Adrenal gland (tissue), 9 donors: ENCODE measurements at regions not wholly inside any gene's neighbourhood (a gene's known extent, or its start where the extent isn't known, plus 50 kb on each side); places are given as distances from the start of the nearest gene placed in this dataset.

ENCODE experiments used
- DNase-seq, 7 donors: peaks; one replicate each; pipeline ENCODE4 v3.0.0-alpha.2; 2019 to 2020
- H3K27ac ChIP-seq, 5 donors: fragments of 200-600 bp; sonication (generic) in 4 of 5; 1 replicate in 3 of 5; 2 replicates in 2 of 5; pipeline versions ENCODE4 v1.5.1 to v1.8.0; 2016 to 2020; ENCODE audit warnings: mild to moderate bottlenecking in 1 of 5
- H3K27me3 ChIP-seq: fragments of 200-600 bp; 2 replicates; pipeline ENCODE4 v1.8.0; 2021
- H3K36me3 ChIP-seq, 2 donors: fragments of 200-600 bp; replicated peaks in 1 of 2; 1 replicate in 1 of 2; 2 replicates in 1 of 2; pipeline versions ENCODE4 v1.5.1 to v1.8.0; 2018 to 2022
- H3K4me1 ChIP-seq, 2 donors: fragments of 200-600 bp; replicated peaks in 1 of 2; 1 replicate in 1 of 2; 2 replicates in 1 of 2; pipeline versions ENCODE4 v1.5.1 to v1.8.0; 2018 to 2021
- H3K4me3 ChIP-seq, 4 donors: fragments of 200-600 bp; sonication (generic) in 3 of 4; one replicate each; pipeline ENCODE4 v1.5.1; 2016 to 2018
- H3K9me3 ChIP-seq, 3 donors: fragments of 200-600 bp; sonication (generic) in 1 of 3; replicated peaks in 1 of 3; 1 replicate in 2 of 3; 2 replicates in 1 of 3; pipeline versions ENCODE4 v1.5.1 to v1.8.0; 2016 to 2021
- POLR2A ChIP-seq, 2 donors: fragments of 450-650 bp; IDR thresholded peaks; one replicate each; pipeline ENCODE4 v1.6.1; 2017; ENCODE audit warnings: antibody characterized with exemption in 2 of 2, mild to moderate bottlenecking in 2 of 2, moderate library complexity in 1 of 2
- WGBS, 4 donors: extraction: QIAGEN DNeasy Blood & Tissue Kit in 2 of 4; methylation state at CpG; one replicate each; pipeline versions ENCODE4 v1.1.5 to v1.1.7; 2013 to 2017; 5-methylcytosine and 5-hydroxymethylcytosine counted together
- intact Hi-C, 2 donors: fragments of 100-400 bp; cut with DNase I; formaldehyde crosslinking; loops; one replicate each; pipeline versions ENCODE4 v1.14.1 to v1.15.0; 2022 to 2023
- TF ChIP-seq, protein P1 (sequence below), 6 experiments: fragments of 450-650 bp in 4 of 6; fragments of 200-600 bp in 2 of 6; sonication (generic) in 1 of 6; IDR thresholded peaks; 1 replicate in 5 of 6; 2 replicates in 1 of 6; pipeline versions ENCODE4 v1.5.1 to v1.8.0; 2016 to 2021; ENCODE audit warnings: antibody characterized with exemption in 6 of 6, mild to moderate bottlenecking in 2 of 6, moderate library complexity in 1 of 6
- donor health status: healthy with polysubstance abuse.
- donor health status: Bipolar disorder and iron deficiency.
- donor health status: DM: yes; HTN: yes; CAD: no.
- donor health status: DM: no; HTN: no; CAD: no.
- donor health status: DM: no; HTN: no; CAD: no.

DNA sequence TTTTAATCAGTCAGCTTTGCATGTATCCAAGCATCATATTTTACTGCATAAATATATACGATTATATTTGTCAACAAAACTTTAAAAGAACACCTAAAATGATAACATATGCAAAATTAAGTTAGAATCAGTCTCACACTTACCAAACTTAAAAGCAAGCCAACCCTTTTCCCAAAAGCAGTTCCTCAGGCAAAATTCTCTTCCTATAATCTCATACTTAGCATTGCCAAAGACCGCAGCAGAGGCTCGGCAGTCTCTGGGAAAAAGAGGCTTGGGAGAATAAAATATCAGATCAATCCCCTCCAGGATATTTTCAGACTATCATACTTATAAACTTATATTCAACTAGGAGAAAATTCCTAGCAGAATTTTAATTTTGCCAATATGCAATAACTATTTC is 93.2 kb upstream of the RGS18 start:
- H3K36me3 ChIP-seq: no peaks in the 10 kb centered on the region
- H3K9me3 ChIP-seq: no peaks in the 10 kb centered on the region
- intact Hi-C loops: no loop called here
- no peaks in the 10 kb centered on the region for H3K4me1 ChIP-seq
- H3K4me3 ChIP-seq: no peak overlapping the region
- DNase-seq: no peak
- WGBS, 4 donors: 67 to 79% (median 71%) methylated on average over 3 of the region's 3 CpGs
- H3K27me3 ChIP-seq: no peaks in the 10 kb centered on the region
- H3K27ac ChIP-seq: no peak overlapping the region
- TF ChIP-seq, protein P1, sequence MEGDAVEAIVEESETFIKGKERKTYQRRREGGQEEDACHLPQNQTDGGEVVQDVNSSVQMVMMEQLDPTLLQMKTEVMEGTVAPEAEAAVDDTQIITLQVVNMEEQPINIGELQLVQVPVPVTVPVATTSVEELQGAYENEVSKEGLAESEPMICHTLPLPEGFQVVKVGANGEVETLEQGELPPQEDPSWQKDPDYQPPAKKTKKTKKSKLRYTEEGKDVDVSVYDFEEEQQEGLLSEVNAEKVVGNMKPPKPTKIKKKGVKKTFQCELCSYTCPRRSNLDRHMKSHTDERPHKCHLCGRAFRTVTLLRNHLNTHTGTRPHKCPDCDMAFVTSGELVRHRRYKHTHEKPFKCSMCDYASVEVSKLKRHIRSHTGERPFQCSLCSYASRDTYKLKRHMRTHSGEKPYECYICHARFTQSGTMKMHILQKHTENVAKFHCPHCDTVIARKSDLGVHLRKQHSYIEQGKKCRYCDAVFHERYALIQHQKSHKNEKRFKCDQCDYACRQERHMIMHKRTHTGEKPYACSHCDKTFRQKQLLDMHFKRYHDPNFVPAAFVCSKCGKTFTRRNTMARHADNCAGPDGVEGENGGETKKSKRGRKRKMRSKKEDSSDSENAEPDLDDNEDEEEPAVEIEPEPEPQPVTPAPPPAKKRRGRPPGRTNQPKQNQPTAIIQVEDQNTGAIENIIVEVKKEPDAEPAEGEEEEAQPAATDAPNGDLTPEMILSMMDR (IDR thresholded peaks at IDR 0.05): no peak
- no peak for TF ChIP-seq POLR2A (IDR thresholded peaks at IDR 0.05)

DNA sequence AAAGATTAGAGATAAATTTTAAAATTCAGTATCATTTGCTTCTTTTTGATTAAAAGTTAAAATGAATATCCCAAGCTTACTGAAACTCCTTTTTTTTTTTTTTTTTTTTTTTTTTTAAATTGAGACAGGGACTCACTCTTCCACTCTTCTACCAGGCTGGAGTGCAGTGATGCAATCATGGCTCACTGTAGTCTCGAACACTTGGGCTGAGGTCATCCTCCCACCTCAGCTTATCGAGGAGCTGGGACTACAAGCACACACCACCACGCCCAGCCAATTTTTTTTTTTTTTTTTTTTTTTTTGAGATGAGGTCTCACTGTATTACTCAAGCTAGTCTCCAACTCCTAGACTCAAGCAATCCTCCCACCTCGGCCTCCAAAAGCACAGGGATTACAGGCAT is 92.1 kb upstream of the RGS18 start:
- H3K27me3 ChIP-seq: no peaks in the 10 kb centered on the region
- H3K27ac ChIP-seq: no peak overlapping the region
- intact Hi-C loops: no loop called here
- H3K9me3 ChIP-seq: no peaks in the 10 kb centered on the region
- DNase-seq: no peak
- 69 to 88% (median 77%) methylated on average over 4 of the region's 4 CpGs for WGBS, 4 donors
- no peaks in the 10 kb centered on the region for H3K4me1 ChIP-seq
- TF ChIP-seq, protein P1 (IDR thresholded peaks at IDR 0.05): no peak
- TF ChIP-seq POLR2A (IDR thresholded peaks at IDR 0.05): no peak
- no peaks in the 10 kb centered on the region for H3K36me3 ChIP-seq
- no peak overlapping the region for H3K4me3 ChIP-seq

DNA sequence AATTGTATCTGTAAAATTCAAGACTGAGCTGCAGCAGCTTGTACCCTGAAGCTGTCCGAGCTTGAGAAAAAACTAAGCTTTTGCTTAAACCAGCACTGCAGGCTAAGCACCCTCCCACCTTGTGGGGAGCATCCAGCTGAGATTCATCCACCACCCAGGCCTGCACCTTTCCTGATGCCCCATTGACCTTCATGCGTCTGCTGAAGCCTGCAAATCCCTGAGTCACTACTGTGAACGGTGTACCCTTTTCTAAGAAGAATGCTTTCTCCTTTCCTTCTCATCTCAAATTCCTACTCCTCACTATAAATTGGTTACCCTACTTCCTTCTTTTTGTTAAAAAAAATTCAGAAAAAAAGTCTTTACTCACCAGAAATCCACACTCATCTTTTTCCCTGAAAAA is 90.9 kb upstream of the RGS18 start:
- H3K27ac ChIP-seq: no peak overlapping the region
- intact Hi-C loops: no loop called here
- no peaks in the 10 kb centered on the region for H3K9me3 ChIP-seq
- TF ChIP-seq, protein P1 (IDR thresholded peaks at IDR 0.05): no peak
- no peak for TF ChIP-seq POLR2A (IDR thresholded peaks at IDR 0.05)
- no peak for DNase-seq
- H3K36me3 ChIP-seq: no peaks in the 10 kb centered on the region
- no peaks in the 10 kb centered on the region for H3K4me1 ChIP-seq
- no peak overlapping the region for H3K4me3 ChIP-seq
- WGBS, 4 donors: 32 to 55% (median 50%) methylated on average over 3 of the region's 3 CpGs
- no peaks in the 10 kb centered on the region for H3K27me3 ChIP-seq

DNA sequence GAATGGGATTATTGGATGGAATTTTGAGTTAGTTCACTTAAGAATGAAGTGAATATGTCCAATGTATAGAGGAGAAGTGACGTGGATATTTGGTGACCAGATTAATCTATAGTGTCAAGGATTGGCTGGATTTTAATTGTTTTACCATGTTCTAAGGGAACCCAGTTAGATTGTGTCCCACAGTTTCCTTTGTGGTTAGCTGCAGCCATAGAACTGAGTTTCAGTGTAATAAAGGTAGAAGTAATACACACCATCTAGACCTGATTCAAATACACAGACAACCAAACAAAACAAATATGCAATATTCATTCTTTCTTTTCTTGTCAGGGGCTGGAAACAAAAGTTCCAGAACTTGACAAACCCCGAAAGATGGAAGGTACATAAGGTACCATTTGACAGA is 88.0 kb upstream of the RGS18 start:
- H3K27ac ChIP-seq: no peak overlapping the region
- H3K4me3 ChIP-seq: no peak overlapping the region
- no peaks in the 10 kb centered on the region for H3K27me3 ChIP-seq
- no peak for DNase-seq
- WGBS, 4 donors: 66 to 76% (median 72%) methylated on average over 2 of the region's 2 CpGs
- H3K4me1 ChIP-seq: no peaks in the 10 kb centered on the region
- intact Hi-C loops: no loop called here
- TF ChIP-seq, protein P1 (IDR thresholded peaks at IDR 0.05): no peak
- TF ChIP-seq POLR2A (IDR thresholded peaks at IDR 0.05): no peak
- H3K36me3 ChIP-seq: no peaks in the 10 kb centered on the region
- no peaks in the 10 kb centered on the region for H3K9me3 ChIP-seq
